ENCODE measurements at regions not wholly inside any gene's neighbourhood (a gene's known extent, or its start where the extent isn't known, plus 50 kb on each side); places are given as distances from the start of the nearest gene placed in this dataset.

DNA sequence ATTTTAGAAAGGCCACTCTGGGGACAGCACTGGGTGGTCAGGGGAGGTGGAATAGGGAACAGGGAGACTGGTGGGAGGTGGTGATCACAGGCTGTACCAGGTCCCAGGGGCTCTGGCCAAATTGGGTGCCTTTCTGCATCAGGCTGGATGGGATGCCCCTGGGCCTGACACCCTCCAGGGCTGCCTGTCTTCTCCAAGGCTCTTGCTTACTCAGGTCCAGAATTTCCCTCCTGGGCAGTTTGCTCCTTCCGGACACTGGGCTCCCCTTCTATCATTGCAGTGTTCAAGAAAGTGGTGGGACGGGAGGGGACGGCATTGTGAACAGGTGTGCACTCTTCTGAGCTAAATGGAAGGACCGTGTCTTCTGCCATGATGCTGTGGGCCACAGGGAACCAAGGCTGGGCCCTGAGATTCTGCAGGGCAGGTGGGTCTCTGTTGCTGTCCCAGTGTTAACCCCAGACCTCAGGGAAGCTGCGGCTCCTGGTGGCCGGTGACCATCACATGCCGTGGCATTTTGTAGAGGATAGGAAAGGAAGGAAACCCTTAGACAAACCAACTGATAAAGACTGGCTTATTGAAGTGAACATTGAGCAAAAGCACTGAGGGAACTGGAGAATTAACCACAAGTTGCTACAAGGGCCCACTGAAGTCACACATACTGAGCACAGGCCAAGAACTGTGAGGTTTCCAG lies 93.7 kb upstream of the HS6ST1 start:
- TF ChIP-seq, protein P1, sequence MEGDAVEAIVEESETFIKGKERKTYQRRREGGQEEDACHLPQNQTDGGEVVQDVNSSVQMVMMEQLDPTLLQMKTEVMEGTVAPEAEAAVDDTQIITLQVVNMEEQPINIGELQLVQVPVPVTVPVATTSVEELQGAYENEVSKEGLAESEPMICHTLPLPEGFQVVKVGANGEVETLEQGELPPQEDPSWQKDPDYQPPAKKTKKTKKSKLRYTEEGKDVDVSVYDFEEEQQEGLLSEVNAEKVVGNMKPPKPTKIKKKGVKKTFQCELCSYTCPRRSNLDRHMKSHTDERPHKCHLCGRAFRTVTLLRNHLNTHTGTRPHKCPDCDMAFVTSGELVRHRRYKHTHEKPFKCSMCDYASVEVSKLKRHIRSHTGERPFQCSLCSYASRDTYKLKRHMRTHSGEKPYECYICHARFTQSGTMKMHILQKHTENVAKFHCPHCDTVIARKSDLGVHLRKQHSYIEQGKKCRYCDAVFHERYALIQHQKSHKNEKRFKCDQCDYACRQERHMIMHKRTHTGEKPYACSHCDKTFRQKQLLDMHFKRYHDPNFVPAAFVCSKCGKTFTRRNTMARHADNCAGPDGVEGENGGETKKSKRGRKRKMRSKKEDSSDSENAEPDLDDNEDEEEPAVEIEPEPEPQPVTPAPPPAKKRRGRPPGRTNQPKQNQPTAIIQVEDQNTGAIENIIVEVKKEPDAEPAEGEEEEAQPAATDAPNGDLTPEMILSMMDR (IDR thresholded peaks at IDR 0.05; ENCODE audit: insufficient read depth, low read length) = no peak
- H3K4me3 ChIP-seq (ENCODE audit: low read depth, low read length) = no peak overlapping the region
- no peak for DNase-seq (ENCODE audit: low read depth)

DNA sequence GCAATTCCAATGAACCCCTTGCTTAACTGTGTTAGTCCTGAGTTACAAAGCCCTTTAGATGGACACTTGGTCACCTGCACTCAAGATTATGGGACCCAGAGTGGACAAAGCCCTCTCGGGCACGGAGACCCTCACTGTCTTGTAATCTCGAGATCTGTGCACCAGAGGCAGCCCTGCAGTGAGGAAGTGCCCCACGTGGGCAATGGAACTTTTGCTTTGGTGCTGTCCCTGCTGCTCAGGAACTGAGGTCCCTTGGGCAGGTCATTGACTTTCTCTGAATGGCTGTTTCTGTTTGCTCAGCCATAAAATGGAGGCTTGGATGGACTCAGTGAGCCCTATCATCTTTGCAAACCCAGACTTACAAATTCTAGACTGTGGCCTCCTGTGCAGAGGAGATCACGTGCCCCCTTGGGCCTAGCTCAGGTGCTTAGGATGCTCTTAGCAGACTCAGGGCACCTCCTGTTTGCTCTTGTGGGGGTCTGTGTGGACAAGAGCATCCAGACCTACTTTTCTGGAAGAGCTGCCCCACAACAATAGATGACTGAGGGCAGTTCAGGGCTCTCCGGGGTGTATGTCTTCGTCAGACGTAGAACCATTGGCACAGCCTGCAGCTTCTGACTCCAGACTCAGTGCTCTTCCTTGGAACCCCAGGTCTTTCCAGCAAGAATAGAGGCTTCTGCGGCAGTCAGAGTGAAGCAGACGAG lies 94.5 kb upstream of the HS6ST1 start:
- TF ChIP-seq, protein P1 (IDR thresholded peaks at IDR 0.05; ENCODE audit: insufficient read depth, low read length) = no peak
- H3K4me3 ChIP-seq (ENCODE audit: low read depth, low read length) = no peak overlapping the region
- no peak for DNase-seq (ENCODE audit: low read depth)

DNA sequence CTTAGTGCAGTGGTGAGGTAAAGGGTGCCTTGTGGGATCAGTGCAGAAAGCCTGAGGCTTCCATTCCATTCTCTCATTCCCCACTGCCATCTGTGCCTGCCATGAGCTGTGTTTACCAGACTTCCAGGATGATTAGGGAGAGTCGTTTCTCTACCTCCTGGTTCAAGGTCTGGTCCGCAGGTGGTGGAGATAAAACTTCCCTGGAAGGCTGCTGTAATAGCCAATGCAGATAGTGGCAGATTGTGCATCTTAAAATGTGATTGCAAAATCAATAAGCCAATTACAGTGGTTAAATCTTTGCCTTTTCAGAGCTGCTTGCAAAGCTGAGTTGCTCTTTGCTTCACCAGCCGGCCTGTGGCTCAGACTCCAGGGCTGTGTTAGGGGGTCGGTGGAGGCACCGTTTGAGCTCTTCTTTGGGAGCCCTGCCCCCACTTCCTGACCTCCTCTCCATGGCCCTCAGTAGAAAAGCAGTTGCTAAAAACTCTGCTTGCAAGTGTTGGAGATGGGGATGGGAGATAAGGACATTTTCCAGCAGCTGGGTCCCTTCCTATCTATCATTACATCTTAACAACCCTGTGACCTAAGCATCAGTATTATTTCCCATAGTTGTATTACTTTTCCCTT lies 95.2 kb upstream of the HS6ST1 start:
- H3K4me3 ChIP-seq (ENCODE audit: low read depth, low read length) = no peak overlapping the region
- TF ChIP-seq, protein P1 (IDR thresholded peaks at IDR 0.05; ENCODE audit: insufficient read depth, low read length) = no peak
- no peak for DNase-seq (ENCODE audit: low read depth)

DNA sequence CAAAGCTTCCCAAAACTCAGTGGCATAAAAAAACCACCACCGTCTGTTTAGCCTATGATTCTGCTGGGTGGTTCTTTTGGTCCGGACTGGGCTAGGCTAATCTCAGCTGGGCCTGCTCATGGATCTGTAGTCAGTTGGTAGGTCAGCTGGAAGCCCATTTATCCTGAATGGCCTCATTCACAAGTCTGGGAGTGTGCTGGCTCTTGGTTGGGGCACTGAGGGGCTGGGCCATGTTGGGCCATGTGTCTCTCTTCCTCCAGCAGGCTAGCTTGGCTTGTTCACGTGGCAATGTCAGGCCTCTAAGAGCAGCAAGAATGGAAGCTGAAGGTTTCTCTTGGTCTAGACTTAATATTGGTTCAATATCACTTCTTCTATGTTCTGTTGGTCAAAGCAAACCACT lies 95.7 kb upstream of the HS6ST1 start:
- TF ChIP-seq, protein P1 (IDR thresholded peaks at IDR 0.05; ENCODE audit: insufficient read depth, low read length) = no peak
- DNase-seq (ENCODE audit: low read depth) = no peak
- H3K4me3 ChIP-seq (ENCODE audit: low read depth, low read length) = no peak overlapping the region

DNA sequence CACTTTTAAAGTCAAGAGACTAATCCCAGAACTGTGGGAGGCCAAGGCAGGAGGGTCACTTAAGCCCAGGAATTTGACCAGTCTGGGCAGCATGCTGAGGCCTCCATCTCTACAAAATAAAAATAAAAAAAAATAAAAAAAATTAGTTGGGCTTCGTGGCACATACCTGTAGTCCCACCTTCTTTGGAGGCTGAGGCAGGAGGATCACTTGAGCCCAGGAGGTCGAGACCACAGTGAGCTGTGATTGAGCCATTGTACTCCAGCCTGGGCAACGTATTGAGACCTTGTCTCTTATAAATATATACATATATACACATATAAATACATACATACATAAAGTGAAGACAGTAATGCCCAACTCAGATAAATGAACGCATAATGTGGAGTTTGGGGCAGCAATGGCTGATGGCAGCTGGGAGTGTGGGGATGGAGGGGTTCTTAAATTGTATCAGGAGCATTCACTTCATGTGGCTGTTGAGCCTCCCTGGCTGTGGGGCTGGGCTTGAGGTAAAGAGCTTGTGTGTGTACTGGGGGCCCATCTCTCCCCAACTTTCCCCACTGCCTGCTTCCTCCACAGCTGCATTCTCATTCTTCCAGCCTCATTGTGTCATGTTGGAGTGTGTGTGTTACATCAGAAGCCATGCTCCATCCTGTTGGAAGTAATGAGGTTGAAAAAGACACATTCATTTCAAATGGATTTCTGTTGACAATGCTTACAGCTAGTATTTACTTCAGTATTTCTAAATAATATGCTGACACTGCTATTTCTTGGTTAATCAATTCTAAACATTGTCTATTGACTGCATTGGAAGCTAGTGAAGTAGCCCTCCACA lies 96.5 kb upstream of the HS6ST1 start:
- no peak overlapping the region for H3K4me3 ChIP-seq (ENCODE audit: low read depth, low read length)
- DNase-seq (ENCODE audit: low read depth) = no peak
- TF ChIP-seq, protein P1 (IDR thresholded peaks at IDR 0.05; ENCODE audit: insufficient read depth, low read length) = no peak

DNA sequence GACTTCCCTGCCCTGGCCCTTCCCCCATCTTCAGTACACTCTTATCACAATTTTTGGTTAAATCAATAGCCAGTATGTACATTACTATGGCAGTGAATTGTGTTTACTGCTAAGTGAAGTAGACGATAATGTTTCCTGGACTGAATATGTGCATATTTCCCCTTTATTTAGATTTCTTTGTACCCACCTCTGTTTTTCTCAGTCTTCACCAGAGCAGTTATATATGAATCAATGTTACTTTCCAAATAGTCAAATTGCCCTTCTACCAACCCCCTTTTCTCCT lies 97.1 kb upstream of the HS6ST1 start:
- DNase-seq (ENCODE audit: low read depth) = no peak
- H3K4me3 ChIP-seq (ENCODE audit: low read depth, low read length) = no peak overlapping the region
- TF ChIP-seq, protein P1 (IDR thresholded peaks at IDR 0.05; ENCODE audit: insufficient read depth, low read length) = no peak

Measured in fibroblast of the aortic adventitia (primary cell).